Left ventricle myocardium inferior (tissue), 1 donor: ENCODE measurements at regions not wholly inside any gene's neighbourhood (a gene's known extent, or its start where the extent isn't known, plus 50 kb on each side); places are given as distances from the start of the nearest gene placed in this dataset.

Experiments used
- DNase-seq: peaks from one replicate; pipeline ENCODE4 v3.0.0-alpha.2; 2020
- H3K27ac ChIP-seq: fragments of 200-600 bp; replicated peaks from 2 replicates; pipeline ENCODE4 v1.8.0; 2021
- H3K27me3 ChIP-seq: fragments of 200-600 bp; 2 replicates; pipeline ENCODE4 v1.8.0; 2021; ENCODE audit warnings: low read depth
- H3K36me3 ChIP-seq: fragments of 200-600 bp; 2 replicates; pipeline ENCODE4 v1.8.0; 2021
- H3K4me1 ChIP-seq: fragments of 200-600 bp; 2 replicates; pipeline ENCODE4 v1.8.0; 2021
- H3K4me3 ChIP-seq: fragments of 200-600 bp; 2 replicates; pipeline ENCODE4 v1.8.0; 2021; ENCODE audit warnings: mild to moderate bottlenecking, moderate library complexity
- H3K9me3 ChIP-seq: fragments of 200-600 bp; replicated peaks from 2 replicates; pipeline ENCODE4 v1.8.0; 2021
- CTCF ChIP-seq: fragments of 200-600 bp; IDR thresholded peaks from 2 replicates; pipeline ENCODE4 v1.8.0; 2021; ENCODE audit warnings: antibody characterized with exemption, mild to moderate bottlenecking, borderline replicate concordance
- intact Hi-C: fragments of 100-400 bp; cut with micrococcal nuclease; formaldehyde crosslinking; loops from one replicate; pipeline ENCODE4 v1.11.0; 2022
- donor health status: DM: no; HTN: yes; CAD: no; lungs with severe emphysema.

- no peaks in the 10 kb centered on the region for H3K4me1 ChIP-seq
- no peak overlapping the region for H3K4me3 ChIP-seq
- TF ChIP-seq CTCF = no peak
- no peaks in the 10 kb centered on the region for H3K27me3 ChIP-seq
- H3K27ac ChIP-seq = no peak overlapping the region
- intact Hi-C loops = no loop called here
- H3K9me3 ChIP-seq = no peaks in the 10 kb centered on the region
- DNase-seq = no peak
- no peaks in the 10 kb centered on the region for H3K36me3 ChIP-seq
Observed at GRCh38 chr7:115102738-115103137, 180.8 kb downstream of the MDFIC start.

DNA sequence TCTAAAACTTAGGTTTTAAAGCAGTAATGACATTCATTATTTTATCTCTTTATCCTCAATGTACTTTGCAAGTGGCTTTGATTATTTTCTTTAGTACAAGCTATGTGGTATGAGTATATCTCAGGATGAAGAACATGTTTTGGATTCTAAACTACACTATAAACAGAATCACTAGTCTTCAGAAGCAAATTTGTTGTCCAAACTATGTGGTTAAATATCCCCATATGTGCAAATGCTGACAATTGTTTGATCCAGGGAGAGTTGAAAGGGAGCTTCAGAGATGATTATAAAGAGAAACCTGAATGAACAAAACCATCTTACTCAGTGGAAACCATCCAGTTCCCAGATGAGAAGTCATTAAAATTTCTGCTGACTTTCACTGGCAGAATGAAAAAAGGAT is 179.3 kb downstream of the MDFIC start:
- no peak for TF ChIP-seq CTCF
- H3K9me3 ChIP-seq = no peaks in the 10 kb centered on the region
- no peak for DNase-seq
- H3K27ac ChIP-seq = no peak overlapping the region
- no peaks in the 10 kb centered on the region for H3K36me3 ChIP-seq
- H3K27me3 ChIP-seq = no peaks in the 10 kb centered on the region
- H3K4me3 ChIP-seq = no peak overlapping the region
- H3K4me1 ChIP-seq = peaks cover 3% of the 10 kb centered on the region
- intact Hi-C loops = no loop called here

GRCh38 chr7:115099906-115100305 is 178.0 kb downstream of the MDFIC start:
- intact Hi-C loops = no loop called here
- Histone ChIP-seq H3K36me3 (no peaks in the 10 kb centered on the region), H3K27ac (no peak overlapping the region), H3K27me3 (no peaks in the 10 kb centered on the region), H3K9me3 (no peaks in the 10 kb centered on the region), H3K4me1 (peaks cover 5% of the 10 kb centered on the region), H3K4me3 (no peak overlapping the region)
- no peak for TF ChIP-seq CTCF
- DNase-seq = no peak

DNA sequence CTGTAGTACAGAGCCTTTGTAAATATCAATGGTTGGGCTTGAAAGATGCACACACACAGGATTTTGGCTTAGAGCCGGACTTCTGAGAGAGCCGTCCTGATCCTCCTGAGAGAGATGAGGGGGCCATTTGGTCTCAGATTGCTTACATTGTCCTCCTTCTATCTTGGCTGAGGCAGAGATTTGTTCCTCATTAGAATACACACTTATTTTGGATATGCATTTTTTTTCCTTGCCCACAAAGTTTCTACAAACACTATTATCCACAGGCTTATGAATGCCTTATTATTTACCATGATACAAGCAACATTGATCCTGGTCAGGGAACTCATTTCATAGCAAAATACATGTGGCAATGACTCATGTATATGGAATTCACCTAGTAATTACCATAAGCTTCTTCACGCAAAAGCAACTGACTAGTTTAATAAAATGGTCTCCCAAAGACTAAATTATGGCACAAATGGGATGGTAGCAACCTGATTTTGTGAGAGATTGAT is 175.3 kb downstream of the MDFIC start:
- Histone ChIP-seq H3K27me3 (no peaks in the 10 kb centered on the region), H3K4me1 (peaks cover 5% of the 10 kb centered on the region), H3K36me3 (no peaks in the 10 kb centered on the region), H3K9me3 (no peaks in the 10 kb centered on the region), H3K27ac (no peak overlapping the region), H3K4me3 (no peak overlapping the region)
- no peak for DNase-seq
- intact Hi-C loops = no loop called here
- TF ChIP-seq CTCF = no peak

DNA sequence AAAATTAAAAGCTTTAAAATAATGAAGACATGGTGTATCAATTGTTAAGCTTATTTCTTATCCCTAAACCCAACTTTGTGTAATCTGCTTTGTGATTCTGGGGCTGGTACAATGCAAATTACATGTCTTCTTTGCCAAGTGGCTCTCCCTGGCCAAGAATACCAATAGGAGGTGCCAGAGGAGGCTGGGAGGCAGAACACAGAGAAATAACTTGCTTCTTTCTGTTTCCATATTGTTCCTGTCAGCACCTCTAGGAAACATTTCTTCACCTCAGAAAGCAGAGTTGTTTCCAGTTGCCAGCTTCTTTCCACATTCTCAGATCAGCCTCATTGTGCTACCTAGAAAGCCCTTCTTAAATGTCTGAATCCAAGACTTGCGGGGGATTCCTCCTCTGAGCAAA is 174.4 kb downstream of the MDFIC start:
- Histone ChIP-seq H3K4me1 (peaks cover 5% of the 10 kb centered on the region), H3K4me3 (no peak overlapping the region), H3K36me3 (no peaks in the 10 kb centered on the region), H3K9me3 (no peaks in the 10 kb centered on the region), H3K27ac (no peak overlapping the region), H3K27me3 (no peaks in the 10 kb centered on the region)
- DNase-seq = no peak
- intact Hi-C loops = no loop called here
- no peak for TF ChIP-seq CTCF

GRCh38 chr7:115094163-115094562 is 172.3 kb downstream of the MDFIC start:
- no peak for DNase-seq
- intact Hi-C loops = no loop called here
- no peak overlapping the region for H3K27ac ChIP-seq
- no peaks in the 10 kb centered on the region for H3K9me3 ChIP-seq
- H3K27me3 ChIP-seq = no peaks in the 10 kb centered on the region
- H3K4me1 ChIP-seq = peaks cover 7% of the 10 kb centered on the region
- no peaks in the 10 kb centered on the region for H3K36me3 ChIP-seq
- no peak for TF ChIP-seq CTCF
- no peak overlapping the region for H3K4me3 ChIP-seq
